HEK293 (cell line): ENCODE measurements at regions not wholly inside any gene's neighbourhood (a gene's known extent, or its start where the extent isn't known, plus 50 kb on each side); places are given as distances from the start of the nearest gene placed in this dataset.

Experiments
- CTCF ChIA-PET: fragments of 350-600 bp; formaldehyde crosslinking; extraction: SDS; loops from one replicate; lab custom pipeline; 2021; ENCODE audit warnings: antibody characterized with exemption; lab: Yijun Ruan, JAX
- POLR2A ChIA-PET: fragments of 300-600 bp; formaldehyde crosslinking; extraction: SDS; loops from one replicate; lab custom pipeline; 2020; ENCODE audit warnings: antibody characterized with exemption, inconsistent platforms; lab: Yijun Ruan, JAX
- H3K27ac ChIP-seq: fragments of 200-500 bp; sonication (Bioruptor generic); 2 replicates; pipeline ENCODE4 v1.5.1; 2014; ENCODE audit warnings: low read depth, low read length, control low read depth, inconsistent platforms; ENCODE audit errors: extremely low read depth
- H3K36me3 ChIP-seq, 2 experiments: fragments of 200-500 bp in 1 of 2; sonication (Bioruptor generic) in 1 of 2; 1 replicate in 1 of 2; 2 replicates in 1 of 2; pipeline ENCODE4 v1.5.1; 2014 to 2017; ENCODE audit warnings: inconsistent platforms in 2 of 2, low read length in 2 of 2; ENCODE audit not compliant: control insufficient read depth in 2 of 2, insufficient read depth in 1 of 2
- H3K4me1 ChIP-seq: fragments of 200-500 bp; sonication (Bioruptor generic); 2 replicates; pipeline ENCODE4 v1.5.1; 2014; ENCODE audit warnings: mild to moderate bottlenecking, low read length, inconsistent platforms; ENCODE audit not compliant: control insufficient read depth, insufficient read depth
- H3K4me3 ChIP-seq: 2 replicates; pipeline ENCODE4 v1.5.1; 2011; ENCODE audit warnings: low read depth, mild to moderate bottlenecking, control low read depth, low read length, moderate library complexity
- H3K9me3 ChIP-seq: fragments of 200-500 bp; sonication (Bioruptor generic); 2 replicates; pipeline ENCODE4 v1.5.1; 2014; ENCODE audit warnings: low read depth, low read length, inconsistent platforms; ENCODE audit not compliant: control insufficient read depth, insufficient read depth
- GFI1B ChIP-seq: fragments of 450-650 bp; formaldehyde crosslinking; IDR thresholded peaks from 2 replicates; pipeline ENCODE4 v1.5.1; 2016; ENCODE audit warnings: missing biosample characterization, missing genetic modification characterization
- GLIS1 ChIP-seq: fragments of 450-650 bp; formaldehyde crosslinking; IDR thresholded peaks from 2 replicates; pipeline ENCODE4 v1.5.1; 2016; ENCODE audit warnings: missing biosample characterization, missing genetic modification characterization
- GLIS2 ChIP-seq: fragments of 450-650 bp; formaldehyde crosslinking; IDR thresholded peaks from 2 replicates; pipeline ENCODE4 v1.5.1; 2016; ENCODE audit warnings: missing biosample characterization, missing genetic modification characterization
- OSR2 ChIP-seq: fragments of 450-650 bp; formaldehyde crosslinking; IDR thresholded peaks from 2 replicates; pipeline ENCODE4 v1.5.1; 2016; ENCODE audit warnings: missing biosample characterization, missing genetic modification characterization
- WT1 ChIP-seq: fragments of 450-650 bp; formaldehyde crosslinking; IDR thresholded peaks from 2 replicates; pipeline ENCODE4 v1.5.1; 2016; ENCODE audit warnings: missing biosample characterization, missing genetic modification characterization
- ZFP69B ChIP-seq: fragments of 450-650 bp; formaldehyde crosslinking; IDR thresholded peaks from 2 replicates; pipeline ENCODE4 v1.5.1; 2016; ENCODE audit warnings: missing biosample characterization, missing genetic modification characterization
- ZIC2 ChIP-seq: fragments of 450-650 bp; formaldehyde crosslinking; IDR thresholded peaks from 2 replicates; pipeline ENCODE4 v1.5.1; 2016; ENCODE audit warnings: missing biosample characterization, missing genetic modification characterization
- ZNF146 ChIP-seq: fragments of 450-650 bp; formaldehyde crosslinking; IDR thresholded peaks from 2 replicates; pipeline ENCODE4 v1.5.1; 2016; ENCODE audit warnings: missing biosample characterization, missing genetic modification characterization
- ZNF169 ChIP-seq: fragments of 450-650 bp; formaldehyde crosslinking; IDR thresholded peaks from 2 replicates; pipeline ENCODE4 v1.5.1; 2016; ENCODE audit warnings: missing biosample characterization, missing genetic modification characterization
- ZNF2 ChIP-seq: fragments of 450-650 bp; formaldehyde crosslinking; IDR thresholded peaks from 2 replicates; pipeline ENCODE4 v1.5.1; 2016; ENCODE audit warnings: missing biosample characterization, missing genetic modification characterization
- ZNF280D ChIP-seq: fragments of 450-650 bp; formaldehyde crosslinking; IDR thresholded peaks from 2 replicates; pipeline ENCODE4 v1.5.1; 2016; ENCODE audit warnings: missing biosample characterization, missing genetic modification characterization
- ZNF433 ChIP-seq: fragments of 450-650 bp; formaldehyde crosslinking; IDR thresholded peaks from 2 replicates; pipeline ENCODE4 v1.5.1; 2016; ENCODE audit warnings: missing biosample characterization, missing genetic modification characterization, low read depth
- ZNF518A ChIP-seq: fragments of 450-650 bp; formaldehyde crosslinking; conservative IDR thresholded peaks from 2 replicates; pipeline ENCODE4 v1.5.1; 2016; ENCODE audit warnings: low read depth, missing biosample characterization, missing genetic modification characterization
- ZNF600 ChIP-seq: fragments of 450-650 bp; formaldehyde crosslinking; IDR thresholded peaks from 2 replicates; pipeline ENCODE4 v1.5.1; 2016; ENCODE audit warnings: missing biosample characterization, missing genetic modification characterization
- ZSCAN16 ChIP-seq: fragments of 450-650 bp; formaldehyde crosslinking; IDR thresholded peaks from 2 replicates; pipeline ENCODE4 v1.5.1; 2016; ENCODE audit warnings: missing biosample characterization, missing genetic modification characterization

GRCh38 chr1:201734786-201735185, 94.2 kb upstream of the IPO9 start (continued):
- TF ChIP-seq ZNF280D (tag by site-specific recombination) (no peak), ZFP69B (tag by site-specific recombination) (no peak), ZSCAN16 (tag by site-specific recombination) (no peak)

GRCh38 chr1:201736707-201737320, 92.1 kb upstream of the IPO9 start:
- CTCF ChIA-PET: interaction anchor here (1.1 to 3.6 kb wide), 3 partner anchors 28 to 58 kb away, joined by 3 to 17 read pairs (median 7); no protein-coding TSS in a partner anchor
- no peaks in the 10 kb centered on the region for H3K36me3 ChIP-seq
- no peak overlapping the region for H3K27ac ChIP-seq
- H3K4me3 ChIP-seq: no peak overlapping the region
- peaks cover 3% of the 10 kb centered on the region; the same call in 1 of the 2 replicates for H3K4me1 ChIP-seq
- no peaks in the 10 kb centered on the region for H3K9me3 ChIP-seq
- TF ChIP-seq OSR2: peak; percentile 20; the same call in 1 of the 2 replicates
- TF ChIP-seq WT1 (tag by site-specific recombination): peak; percentile 38; the same call in 1 of the 2 replicates
- 0 out of 2 replicates have a peak, but pooled peaks have one; percentile 25 for TF ChIP-seq ZNF600 (tag by site-specific recombination)
- no peak for TF ChIP-seq ZNF433 (tag by site-specific recombination)
- TF ChIP-seq GLIS2 (tag by site-specific recombination): 0 out of 2 replicates have a peak, but pooled peaks have one; percentile 19
- 0 out of 2 replicates have a peak, but pooled peaks have one; percentile 14 for TF ChIP-seq GLIS1 (tag by site-specific recombination)
- TF ChIP-seq ZNF146 (tag by site-specific recombination): no peak
- TF ChIP-seq GFI1B (tag by site-specific recombination): no peak
- no peak for TF ChIP-seq ZNF2 (tag by site-specific recombination)
- TF ChIP-seq ZNF169 (tag by site-specific recombination): no peak
- peak; percentile 15; the same call in 1 of the 2 replicates for TF ChIP-seq ZIC2 (tag by site-specific recombination)
- TF ChIP-seq ZNF518A (tag by site-specific recombination): no peak
- POLR2A ChIA-PET: no interaction called here
